Inflammatory macrophage (primary cell): ENCODE measurements at regions not wholly inside any gene's neighbourhood (a gene's known extent, or its start where the extent isn't known, plus 50 kb on each side); places are given as distances from the start of the nearest gene placed in this dataset.
A peak's percentile ranks its signal among the peaks of the same experiment; 100 is the strongest.
"Not testable (repeated sequence)": the region's sequence is repeated elsewhere in the genome, so short reads cannot be mapped to it uniquely, and the experiment has no call there.

Source experiments
- DNase-seq, 2 donors: peaks; one replicate each; pipeline ENCODE4 v3.0.0-alpha.2; 2020 to 2022

- no peak for DNase-seq
These were observed 136.7 kb upstream of the ZNF746 start for GRCh38 chr7:149633976-149634945.

- not testable (repeated sequence) for DNase-seq
These were observed 130.9 kb upstream of the ZNF746 start for GRCh38 chr7:149628361-149629149.

GRCh38 chr7:149627911-149628310 lies 130.3 kb upstream of the ZNF746 start:
- DNase-seq = no peak

- no peak for DNase-seq
These were observed 129.4 kb upstream of the ZNF746 start for GRCh38 chr7:149626972-149627371.

GRCh38 chr7:149625947-149626392 lies 128.4 kb upstream of the ZNF746 start:
- DNase-seq = no peak

- peak; percentile 56 to 58 for DNase-seq
These were observed 127.8 kb upstream of the ZNF746 start for GRCh38 chr7:149625340-149625946.

- peak; percentile 97 for DNase-seq
These were observed 127.1 kb upstream of the ZNF746 start for GRCh38 chr7:149624419-149625339.

- DNase-seq = peak in 1 of 2 donors; percentile 3
These were observed 126.4 kb upstream of the ZNF746 start for GRCh38 chr7:149624006-149624405.

- DNase-seq = not testable (repeated sequence)
These were observed 125.8 kb upstream of the ZNF746 start for GRCh38 chr7:149623262-149623997.

- DNase-seq = peak; percentile 9 to 26
These were observed 125.0 kb upstream of the ZNF746 start for GRCh38 chr7:149622444-149623210.

GRCh38 chr7:149621776-149622175 lies 124.2 kb upstream of the ZNF746 start:
- peak; percentile 22 to 66 for DNase-seq

GRCh38 chr7:149620961-149621360 lies 123.4 kb upstream of the ZNF746 start:
- no peak for DNase-seq

GRCh38 chr7:149616898-149617297 lies 119.3 kb upstream of the ZNF746 start:
- no peak for DNase-seq

GRCh38 chr7:149615690-149616270 lies 118.2 kb upstream of the ZNF746 start:
- no peak for DNase-seq

GRCh38 chr7:149610441-149611011 lies 112.9 kb upstream of the ZNF746 start:
- DNase-seq = no peak

GRCh38 chr7:149608168-149608567 lies 110.6 kb upstream of the ZNF746 start:
- DNase-seq = no peak

GRCh38 chr7:149607683-149608082 lies 110.1 kb upstream of the ZNF746 start:
- DNase-seq = no peak

- no peak for DNase-seq
These were observed 109.2 kb upstream of the ZNF746 start for GRCh38 chr7:149606826-149607225.

- no peak for DNase-seq
These were observed 108.1 kb upstream of the ZNF746 start for GRCh38 chr7:149605696-149606095.
